Esophagus muscularis mucosa (tissue), 4 donors: ENCODE measurements at regions not wholly inside any gene's neighbourhood (a gene's known extent, or its start where the extent isn't known, plus 50 kb on each side); places are given as distances from the start of the nearest gene placed in this dataset.

Experiments used
- DNase-seq: peaks from one replicate; pipeline ENCODE4 v3.0.0-alpha.2; 2017; ENCODE audit errors: extremely low spot score
- H3K27ac ChIP-seq, 4 donors: fragments of 200-600 bp; sonication (generic); replicated peaks in 1 of 4; 1 replicate in 3 of 4; 2 replicates in 1 of 4; pipeline ENCODE4 v1.5.1; 2016 to 2019; ENCODE audit warnings: mild to moderate bottlenecking in 1 of 4
- H3K27me3 ChIP-seq, 4 donors: fragments of 200-600 bp; sonication (generic); one replicate each; pipeline versions ENCODE4 v1.5.1 to v1.6.0; 2016 to 2019
- H3K36me3 ChIP-seq, 4 donors: fragments of 200-600 bp; sonication (generic); one replicate each; pipeline ENCODE4 v1.5.1; 2016 to 2019
- H3K4me1 ChIP-seq, 4 donors: fragments of 200-600 bp; sonication (generic); one replicate each; pipeline ENCODE4 v1.5.1; 2016 to 2019
- H3K4me3 ChIP-seq, 4 donors: fragments of 200-600 bp; sonication (generic); 1 replicate in 2 of 4; 2 replicates in 2 of 4; pipeline ENCODE4 v1.5.1; 2016 to 2019; ENCODE audit warnings: mild to moderate bottlenecking in 4 of 4, moderate library complexity in 1 of 4
- H3K9me3 ChIP-seq, 4 donors: fragments of 200-600 bp; sonication (generic); 1 replicate in 3 of 4; 2 replicates in 1 of 4; pipeline ENCODE4 v1.5.1; 2016 to 2019
- EP300 ChIP-seq: sonication (generic); formaldehyde crosslinking; IDR thresholded peaks from one replicate; pipeline ENCODE4 v1.6.1; 2017; ENCODE audit warnings: antibody characterized with exemption
- POLR2A ChIP-seq: fragments of 450-650 bp; IDR thresholded peaks from one replicate; pipeline ENCODE4 v1.6.1; 2017; ENCODE audit warnings: antibody characterized with exemption, moderate library complexity, mild to moderate bottlenecking, low read depth
- POLR2AphosphoS5 ChIP-seq, 2 donors: sonication (generic); formaldehyde crosslinking; IDR thresholded peaks; one replicate each; pipeline ENCODE4 v1.6.1; 2017; ENCODE audit warnings: antibody characterized with exemption in 2 of 2
- WGBS: methylation state at CpG from one replicate; pipeline ENCODE4 v1.1.5; 2018; 5-methylcytosine and 5-hydroxymethylcytosine counted together
- intact Hi-C: fragments of 100-400 bp; cut with DNase I; formaldehyde crosslinking; loops from one replicate; pipeline ENCODE4 v1.15.1; 2023
- small RNA-seq, 3 donors: library from RNA; depleted of rRNA; stranded (forward); fragments of <200 nt; gene quantifications; one replicate each; pipeline ENCODE3, GENCODE V24; 2016
- TF ChIP-seq, protein P1 (sequence below), 3 experiments: fragments of 200-600 bp in 2 of 3; fragments of 450-650 bp in 1 of 3; sonication (generic) in 2 of 3; IDR thresholded peaks; one replicate each; pipeline ENCODE4 v1.5.1; 2017 to 2019; ENCODE audit warnings: antibody characterized with exemption in 3 of 3, mild to moderate bottlenecking in 2 of 3, moderate library complexity in 1 of 3

DNA sequence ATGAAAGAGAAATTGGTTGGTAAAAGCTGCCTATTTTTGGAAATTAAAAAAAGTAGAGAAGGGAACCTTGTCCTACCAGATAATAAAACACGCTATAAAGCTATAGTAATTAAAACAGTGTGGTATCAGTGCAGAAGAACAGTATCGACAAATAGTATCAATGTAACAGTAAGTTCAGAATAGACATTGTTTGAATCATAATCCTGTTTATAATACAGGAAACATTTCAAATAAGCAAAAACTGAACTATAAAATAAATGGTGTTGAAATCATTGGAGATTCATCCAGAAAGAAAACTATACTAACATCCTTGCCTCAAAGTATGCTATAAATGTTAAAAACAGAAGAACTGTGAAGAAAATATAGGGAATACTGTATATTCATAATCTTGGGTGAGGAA lies 54.2 kb upstream of the NAP1L1 start:
- intact Hi-C loops = no loop called here
- Histone ChIP-seq H3K4me3 (no peak overlapping the region), H3K27me3 (no peaks in the 10 kb centered on the region), H3K36me3 (no peaks in the 10 kb centered on the region), H3K27ac (no peak overlapping the region), H3K4me1 (no peaks in the 10 kb centered on the region), H3K9me3 (peaks cover 0 to 20% (median 9%) of the 10 kb centered on the region in 4 donors)
- DNase-seq = no peak
- TF ChIP-seq, protein P1, sequence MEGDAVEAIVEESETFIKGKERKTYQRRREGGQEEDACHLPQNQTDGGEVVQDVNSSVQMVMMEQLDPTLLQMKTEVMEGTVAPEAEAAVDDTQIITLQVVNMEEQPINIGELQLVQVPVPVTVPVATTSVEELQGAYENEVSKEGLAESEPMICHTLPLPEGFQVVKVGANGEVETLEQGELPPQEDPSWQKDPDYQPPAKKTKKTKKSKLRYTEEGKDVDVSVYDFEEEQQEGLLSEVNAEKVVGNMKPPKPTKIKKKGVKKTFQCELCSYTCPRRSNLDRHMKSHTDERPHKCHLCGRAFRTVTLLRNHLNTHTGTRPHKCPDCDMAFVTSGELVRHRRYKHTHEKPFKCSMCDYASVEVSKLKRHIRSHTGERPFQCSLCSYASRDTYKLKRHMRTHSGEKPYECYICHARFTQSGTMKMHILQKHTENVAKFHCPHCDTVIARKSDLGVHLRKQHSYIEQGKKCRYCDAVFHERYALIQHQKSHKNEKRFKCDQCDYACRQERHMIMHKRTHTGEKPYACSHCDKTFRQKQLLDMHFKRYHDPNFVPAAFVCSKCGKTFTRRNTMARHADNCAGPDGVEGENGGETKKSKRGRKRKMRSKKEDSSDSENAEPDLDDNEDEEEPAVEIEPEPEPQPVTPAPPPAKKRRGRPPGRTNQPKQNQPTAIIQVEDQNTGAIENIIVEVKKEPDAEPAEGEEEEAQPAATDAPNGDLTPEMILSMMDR (IDR thresholded peaks at IDR 0.05) = no peak
- TF ChIP-seq POLR2A = no peak
- no peak for TF ChIP-seq POLR2AphosphoS5 (IDR thresholded peaks at IDR 0.05)
- TF ChIP-seq EP300 = no peak
- WGBS = 97% methylated on average over 2 of the region's 2 CpGs

DNA sequence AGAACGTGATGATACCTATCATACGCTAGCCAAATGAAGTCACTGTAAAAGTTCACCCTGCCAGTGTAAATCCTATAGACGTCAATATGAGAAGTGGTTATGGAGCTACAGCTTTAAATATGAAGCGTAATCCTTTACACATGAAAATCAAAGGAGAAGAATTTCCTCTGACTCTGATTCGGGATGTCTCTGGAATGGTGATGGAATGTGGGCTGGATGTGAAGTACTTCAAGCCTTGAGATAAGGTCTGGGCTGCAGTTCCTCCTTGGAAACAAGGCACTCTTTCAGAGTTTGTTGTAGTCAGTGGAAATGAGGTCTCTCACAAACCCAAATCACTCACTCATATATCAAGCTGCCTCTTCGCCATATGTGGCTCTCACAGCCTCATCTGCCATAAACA lies 53.1 kb upstream of the NAP1L1 start:
- no peak overlapping the region for H3K4me3 ChIP-seq
- intact Hi-C loops = no loop called here
- no peak overlapping the region for H3K27ac ChIP-seq
- no peak for DNase-seq
- H3K27me3 ChIP-seq = no peaks in the 10 kb centered on the region
- no peaks in the 10 kb centered on the region for H3K4me1 ChIP-seq
- peaks cover 0 to 20% (median 9%) of the 10 kb centered on the region in 4 donors for H3K9me3 ChIP-seq
- H3K36me3 ChIP-seq = no peaks in the 10 kb centered on the region
- TF ChIP-seq, protein P1 (IDR thresholded peaks at IDR 0.05) = no peak
- TF ChIP-seq EP300 (no peak), POLR2AphosphoS5 (IDR thresholded peaks at IDR 0.05) (no peak), POLR2A (no peak)
- WGBS = 88% methylated on average over 6 of the region's 6 CpGs

DNA sequence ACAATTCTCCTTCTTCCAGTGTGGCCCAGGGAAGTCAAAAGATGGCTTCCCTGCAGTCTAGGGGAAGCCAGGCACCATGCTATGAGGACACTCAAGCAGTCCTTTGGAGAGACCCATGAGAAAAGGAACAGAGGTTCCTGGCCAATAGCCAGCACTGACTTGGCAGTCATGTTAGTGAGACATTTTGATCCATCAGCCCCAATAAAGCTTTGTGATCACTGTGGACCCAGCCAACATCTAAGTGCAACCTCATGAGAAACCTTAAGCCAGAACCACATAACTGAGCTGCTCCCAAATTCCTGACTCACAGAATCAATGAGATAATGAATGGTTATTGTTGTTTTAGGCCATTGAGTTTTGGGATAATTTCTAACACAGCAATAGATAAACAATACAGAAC lies 51.0 kb upstream of the NAP1L1 start:
- no peak for TF ChIP-seq EP300
- TF ChIP-seq POLR2A = no peak
- TF ChIP-seq, protein P1 (IDR thresholded peaks at IDR 0.05) = no peak
- no peak for TF ChIP-seq POLR2AphosphoS5 (IDR thresholded peaks at IDR 0.05)
- no peak overlapping the region for H3K4me3 ChIP-seq
- DNase-seq = no peak
- H3K4me1 ChIP-seq = no peaks in the 10 kb centered on the region
- no peak overlapping the region for H3K27ac ChIP-seq
- intact Hi-C loops = no loop called here
- H3K27me3 ChIP-seq = no peaks in the 10 kb centered on the region
- H3K9me3 ChIP-seq = peaks cover 0 to 20% (median 9%) of the 10 kb centered on the region in 4 donors
- no peaks in the 10 kb centered on the region for H3K36me3 ChIP-seq

Small RNAs in the stretch of these regions (small RNA-seq; reads per million reads assigned to genes)
- 0 reads per million in 3 donors for gene RNU6-1271P
